ENCODE measurements at regions not wholly inside any gene's neighbourhood (a gene's known extent, or its start where the extent isn't known, plus 50 kb on each side); places are given as distances from the start of the nearest gene placed in this dataset.

- 82 to 84% (median 84%) methylated on average over 20 to 21 of the region's 21 CpGs for WGBS, 3 donors
- DNase-seq (no peak), ATAC-seq (no peak)
- H3K27me3 ChIP-seq (ENCODE audit: insufficient read depth in 3 of 3, low read length in 2 of 3), result peaks cover 0 to 7% (median 0%) of the 10 kb centered on the region in 3 donors
- intact Hi-C loops (cut with DNase I), result no loop called here
- no peak overlapping the region for H3K4me3 ChIP-seq
- TF ChIP-seq CTCF (IDR thresholded peaks at IDR 0.05), result no peak
- H3K4me1 ChIP-seq, result no peaks in the 10 kb centered on the region
- H3K27ac ChIP-seq, result no peak overlapping the region
- H3K36me3 ChIP-seq (ENCODE audit: insufficient read depth in 1 of 2, low read depth in 1 of 2), result no peaks in the 10 kb centered on the region
- no peaks in the 10 kb centered on the region for H3K9me3 ChIP-seq
Observed at GRCh38 chr22:47563406-47564157, 801.1 kb downstream of the TBC1D22A start.

- Histone ChIP-seq H3K27me3 (ENCODE audit: insufficient read depth in 3 of 3, low read length in 2 of 3) (peaks cover 0 to 7% (median 0%) of the 10 kb centered on the region in 3 donors), H3K27ac (no peak overlapping the region), H3K9me3 (no peaks in the 10 kb centered on the region), H3K36me3 (ENCODE audit: insufficient read depth in 1 of 2, low read depth in 1 of 2) (no peaks in the 10 kb centered on the region), H3K4me3 (no peak overlapping the region), H3K4me1 (no peaks in the 10 kb centered on the region)
- DNase-seq (no peak), ATAC-seq (no peak)
- intact Hi-C loops (cut with DNase I), result no loop called here
- no peak for TF ChIP-seq CTCF (IDR thresholded peaks at IDR 0.05)
- WGBS, 3 donors, result 73 to 82% (median 78%) methylated on average over 5 of the region's 5 CpGs
Observed at GRCh38 chr22:47561766-47562165, 799.3 kb downstream of the TBC1D22A start.

- 78 to 80% (median 79%) methylated on average over 9 of the region's 9 CpGs for WGBS, 3 donors
Observed at GRCh38 chr22:47561115-47561675, 798.7 kb downstream of the TBC1D22A start.

GRCh38 chr22:47558828-47559700 is 796.6 kb downstream of the TBC1D22A start:
- Histone ChIP-seq H3K4me1 (no peaks in the 10 kb centered on the region), H3K9me3 (no peaks in the 10 kb centered on the region), H3K36me3 (ENCODE audit: insufficient read depth in 1 of 2, low read depth in 1 of 2) (no peaks in the 10 kb centered on the region), H3K27me3 (ENCODE audit: insufficient read depth in 3 of 3, low read length in 2 of 3) (peaks cover 0 to 7% (median 0%) of the 10 kb centered on the region in 3 donors), H3K4me3 (no peak overlapping the region), H3K27ac (no peak overlapping the region)
- no peak for TF ChIP-seq CTCF (IDR thresholded peaks at IDR 0.05)
- WGBS, 3 donors, result 84 to 90% (median 87%) methylated on average over 16 of the region's 16 CpGs
- intact Hi-C loops (cut with DNase I), result no loop called here
- DNase-seq (no peak), ATAC-seq (no peak)

More at GRCh38 chr22:47561115-47561675, 798.7 kb downstream of the TBC1D22A start:
- TF ChIP-seq CTCF (IDR thresholded peaks at IDR 0.05), result no peak
- no peak overlapping the region for H3K27ac ChIP-seq
- no peaks in the 10 kb centered on the region for H3K4me1 ChIP-seq
- no peak overlapping the region for H3K4me3 ChIP-seq
- intact Hi-C loops (cut with DNase I), result no loop called here
- no peaks in the 10 kb centered on the region for H3K9me3 ChIP-seq
- H3K27me3 ChIP-seq (ENCODE audit: insufficient read depth in 3 of 3, low read length in 2 of 3), result peaks cover 0 to 7% (median 0%) of the 10 kb centered on the region in 3 donors
- H3K36me3 ChIP-seq (ENCODE audit: insufficient read depth in 1 of 2, low read depth in 1 of 2), result no peaks in the 10 kb centered on the region
- ATAC-seq (no peak), DNase-seq (no peak)

Data from psoas muscle (tissue), 7 donors.